Stromal cell of bone marrow (primary cell): ENCODE measurements at regions not wholly inside any gene's neighbourhood (a gene's known extent, or its start where the extent isn't known, plus 50 kb on each side); places are given as distances from the start of the nearest gene placed in this dataset.

Experiments
- DNase-seq: peaks from one replicate; pipeline ENCODE4 v3.0.0-alpha.2; 2012; ENCODE audit warnings: low read depth

- DNase-seq = no peak
Measured at GRCh38 chr3:83302091-83302490, 1540.6 kb upstream of the GBE1 start.

- DNase-seq = no peak
Measured at GRCh38 chr3:83317605-83318004, 1556.2 kb upstream of the GBE1 start.

GRCh38 chr3:83320726-83321125 lies 1559.3 kb upstream of the GBE1 start:
- no peak for DNase-seq

GRCh38 chr3:83321457-83321856 lies 1560.0 kb upstream of the GBE1 start:
- no peak for DNase-seq

- DNase-seq = no peak
Measured at GRCh38 chr3:83321891-83322290, 1560.4 kb upstream of the GBE1 start.

GRCh38 chr3:83354205-83354604 lies 1592.8 kb upstream of the GBE1 start:
- no peak for DNase-seq

GRCh38 chr3:83393276-83393675 lies 1565.5 kb upstream of the CADM2 start:
- no peak for DNase-seq

- no peak for DNase-seq
Measured at GRCh38 chr3:83403927-83404326, 1554.9 kb upstream of the CADM2 start.

- DNase-seq = no peak
Measured at GRCh38 chr3:83426300-83426699, 1532.5 kb upstream of the CADM2 start.

- no peak for DNase-seq
Measured at GRCh38 chr3:83434880-83435587, 1523.8 kb upstream of the CADM2 start.

GRCh38 chr3:83438188-83438587 lies 1520.6 kb upstream of the CADM2 start:
- no peak for DNase-seq

GRCh38 chr3:83453056-83453455 lies 1505.7 kb upstream of the CADM2 start:
- DNase-seq = no peak

GRCh38 chr3:83454353-83454752 lies 1504.4 kb upstream of the CADM2 start:
- DNase-seq = no peak

- no peak for DNase-seq
Measured at GRCh38 chr3:83457551-83457950, 1501.2 kb upstream of the CADM2 start.

GRCh38 chr3:83460052-83460451 lies 1498.7 kb upstream of the CADM2 start:
- DNase-seq = no peak

- no peak for DNase-seq
Measured at GRCh38 chr3:83461411-83461810, 1497.4 kb upstream of the CADM2 start.

GRCh38 chr3:83477563-83477962 lies 1481.2 kb upstream of the CADM2 start:
- DNase-seq = no peak

GRCh38 chr3:83482402-83483070 lies 1476.3 kb upstream of the CADM2 start:
- DNase-seq = no peak

- no peak for DNase-seq
Measured at GRCh38 chr3:83496462-83496861, 1462.3 kb upstream of the CADM2 start.

- no peak for DNase-seq
Measured at GRCh38 chr3:83498361-83499016, 1460.3 kb upstream of the CADM2 start.

- no peak for DNase-seq
Measured at GRCh38 chr3:83500422-83500821, 1458.4 kb upstream of the CADM2 start.

- no peak for DNase-seq
Measured at GRCh38 chr3:83500931-83501330, 1457.9 kb upstream of the CADM2 start.

GRCh38 chr3:83513051-83513450 lies 1445.7 kb upstream of the CADM2 start:
- no peak for DNase-seq
